ENCODE measurements at regions not wholly inside any gene's neighbourhood (a gene's known extent, or its start where the extent isn't known, plus 50 kb on each side); places are given as distances from the start of the nearest gene placed in this dataset.

- no peak for ATAC-seq
- intact Hi-C loops (cut with DNase I, micrococcal nuclease), result no loop called here
These were observed 67.4 kb upstream of the EDNRB start for GRCh38 chr13:77985866-77986636.

GRCh38 chr13:77981281-77981881 lies 62.8 kb upstream of the EDNRB start:
- Histone ChIP-seq H3K36me3 (ENCODE audit: low read depth) (no peaks in the 10 kb centered on the region), H3K9me3 (no peaks in the 10 kb centered on the region), H3K4me1 (ENCODE audit: low read depth) (no peaks in the 10 kb centered on the region), H3K4me3 (no peak overlapping the region)
- no peak for TF ChIP-seq CTCF (IDR thresholded peaks at IDR 0.05)
- intact Hi-C loops (cut with DNase I, micrococcal nuclease), result no loop called here
- ATAC-seq (no peak), DNase-seq (no peak)

More at GRCh38 chr13:77985866-77986636, 67.4 kb upstream of the EDNRB start:
- Histone ChIP-seq H3K9me3 (no peaks in the 10 kb centered on the region), H3K36me3 (ENCODE audit: low read depth) (no peaks in the 10 kb centered on the region), H3K4me1 (ENCODE audit: low read depth) (no peaks in the 10 kb centered on the region), H3K4me3 (no peak overlapping the region)
- no peak for DNase-seq
- no peak for TF ChIP-seq CTCF (IDR thresholded peaks at IDR 0.05)

DNA sequence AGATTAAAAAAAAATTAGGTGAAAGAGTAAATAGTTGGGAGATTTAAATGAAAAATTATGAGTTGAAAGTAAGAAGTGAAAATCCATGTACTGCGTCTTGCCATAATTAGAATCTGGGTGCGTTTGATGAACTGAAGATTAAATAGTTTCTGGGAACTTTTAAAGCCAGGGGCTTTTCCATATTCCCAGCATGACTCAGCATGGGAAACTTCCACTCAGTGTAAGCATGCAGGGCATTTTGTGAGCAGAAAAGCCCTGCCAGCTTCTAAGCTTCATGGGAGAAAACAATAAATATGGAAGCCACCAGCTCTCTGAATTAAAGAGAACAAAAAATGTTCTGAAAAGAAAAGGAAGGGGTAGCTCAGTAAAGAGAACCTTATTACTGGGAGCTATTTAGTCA lies 62.0 kb upstream of the EDNRB start:
- ATAC-seq (no peak), DNase-seq (no peak)
- intact Hi-C loops (cut with DNase I, micrococcal nuclease), result no loop called here
- Histone ChIP-seq H3K9me3 (no peaks in the 10 kb centered on the region), H3K4me3 (no peak overlapping the region), H3K4me1 (ENCODE audit: low read depth) (no peaks in the 10 kb centered on the region), H3K36me3 (ENCODE audit: low read depth) (no peaks in the 10 kb centered on the region)
- TF ChIP-seq CTCF (IDR thresholded peaks at IDR 0.05), result no peak

DNA sequence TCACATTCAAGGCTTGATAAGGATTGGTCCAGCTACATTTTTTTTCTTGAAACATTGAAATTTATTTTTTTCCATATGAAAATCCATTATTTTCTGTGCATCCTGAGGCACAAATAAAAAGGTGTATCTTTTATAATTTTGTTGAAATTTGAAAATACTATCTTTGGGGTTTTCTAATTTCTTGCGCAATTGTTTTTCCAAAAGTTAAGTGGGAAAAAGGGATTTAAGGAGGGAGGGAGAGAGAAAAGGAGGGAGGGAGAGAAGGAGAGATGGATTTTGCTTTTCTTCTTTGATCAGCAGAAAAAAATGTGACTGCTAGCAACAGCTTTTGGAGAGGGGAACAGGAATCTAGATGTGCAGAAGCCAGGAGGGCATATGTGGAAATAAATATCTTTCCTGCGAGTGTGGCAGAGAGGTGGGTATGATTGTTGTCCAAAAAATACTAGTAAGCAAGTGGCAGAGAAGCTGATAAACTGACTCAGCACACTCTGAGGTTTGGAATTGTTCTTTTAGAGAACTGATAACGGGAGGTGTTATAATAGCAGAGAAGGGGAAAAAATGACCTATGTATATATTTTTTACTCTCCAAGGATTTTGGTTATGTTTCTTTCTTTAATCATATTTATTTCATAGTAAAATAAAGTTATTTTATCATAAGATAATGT lies 61.2 kb upstream of the EDNRB start:
- H3K9me3 ChIP-seq, result no peaks in the 10 kb centered on the region
- H3K36me3 ChIP-seq (ENCODE audit: low read depth), result no peaks in the 10 kb centered on the region
- H3K4me3 ChIP-seq, result no peak overlapping the region
- DNase-seq, result no peak
- intact Hi-C loops (cut with DNase I, micrococcal nuclease), result no loop called here
- H3K4me1 ChIP-seq (ENCODE audit: low read depth), result no peaks in the 10 kb centered on the region
- ATAC-seq, result no peak
- no peak for TF ChIP-seq CTCF (IDR thresholded peaks at IDR 0.05)

GRCh38 chr13:77975358-77976042 lies 56.9 kb upstream of the EDNRB start:
- peaks cover 6% of the 10 kb centered on the region for H3K9me3 ChIP-seq
- no peaks in the 10 kb centered on the region for H3K4me1 ChIP-seq (ENCODE audit: low read depth)
- intact Hi-C loops (cut with DNase I, micrococcal nuclease), result no loop called here
- H3K36me3 ChIP-seq (ENCODE audit: low read depth), result no peaks in the 10 kb centered on the region
- DNase-seq (peak in 1 of 3 donors; percentile 33), ATAC-seq (no peak)
- no peak for TF ChIP-seq CTCF (IDR thresholded peaks at IDR 0.05)
- H3K4me3 ChIP-seq, result no peak overlapping the region

All from mucosa of descending colon (tissue), 3 donors.